Muscle layer of colon (tissue), 2 donors: ENCODE measurements at regions not wholly inside any gene's neighbourhood (a gene's known extent, or its start where the extent isn't known, plus 50 kb on each side); places are given as distances from the start of the nearest gene placed in this dataset.
"Not testable (repeated sequence)": the region's sequence is repeated elsewhere in the genome, so short reads cannot be mapped to it uniquely, and the experiment has no call there.

Experiments
- H3K27ac ChIP-seq: one replicate; pipeline ENCODE4 v1.7.0; 2013; ENCODE audit warnings: low read depth, mild to moderate bottlenecking, low read length, moderate library complexity
- H3K27me3 ChIP-seq, 2 donors: one replicate each; pipeline ENCODE4 v1.7.0; 2013; ENCODE audit warnings: low read length in 2 of 2, mild to moderate bottlenecking in 2 of 2; ENCODE audit not compliant: insufficient read depth in 2 of 2, control insufficient read depth in 1 of 2
- H3K36me3 ChIP-seq: one replicate; pipeline ENCODE4 v1.7.0; 2013; ENCODE audit warnings: mild to moderate bottlenecking, low read length; ENCODE audit not compliant: insufficient read depth
- H3K4me1 ChIP-seq: one replicate; pipeline ENCODE4 v1.7.0; 2013; ENCODE audit warnings: mild to moderate bottlenecking, low read length; ENCODE audit not compliant: insufficient read depth
- H3K4me3 ChIP-seq, 2 donors: one replicate each; pipeline ENCODE4 v1.7.0; 2013; ENCODE audit warnings: low read length in 2 of 2, low read depth in 1 of 2, mild to moderate bottlenecking in 1 of 2, moderate library complexity in 1 of 2
- H3K9ac ChIP-seq: one replicate; pipeline ENCODE4 v1.7.0; 2013; ENCODE audit warnings: low read length
- H3K9me3 ChIP-seq: one replicate; pipeline ENCODE4 v1.7.0; 2013; ENCODE audit warnings: mild to moderate bottlenecking, low read length
- donor health status: abdominal sarcoma.
- donor health status: Adenocarcinoma of cecum.

DNA sequence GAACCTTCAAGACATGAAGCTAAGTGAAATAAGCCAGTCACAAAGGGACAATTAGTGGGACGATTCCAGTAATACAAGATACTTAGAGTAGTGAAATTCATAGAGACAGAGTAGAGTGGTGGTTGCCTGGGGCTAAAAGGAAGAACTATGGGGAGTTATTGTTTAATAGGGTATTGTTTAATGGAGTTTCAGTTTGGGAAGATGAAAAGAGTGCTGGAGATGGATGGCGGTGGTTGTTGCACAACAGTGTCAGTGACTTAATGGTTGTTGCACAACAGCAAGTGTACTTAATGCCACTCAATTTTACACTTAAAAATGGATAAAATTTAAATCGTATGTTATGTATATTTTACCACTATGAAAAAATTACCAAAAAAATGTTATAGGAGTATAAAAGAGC, 209.7 kb upstream of the TENT5A start:
- no peaks in the 10 kb centered on the region for H3K27me3 ChIP-seq
- H3K36me3 ChIP-seq: no peaks in the 10 kb centered on the region
- no peaks in the 10 kb centered on the region for H3K9me3 ChIP-seq
- H3K27ac ChIP-seq: no peak overlapping the region
- no peak overlapping the region for H3K9ac ChIP-seq
- no peak overlapping the region for H3K4me3 ChIP-seq
- H3K4me1 ChIP-seq: no peaks in the 10 kb centered on the region

DNA sequence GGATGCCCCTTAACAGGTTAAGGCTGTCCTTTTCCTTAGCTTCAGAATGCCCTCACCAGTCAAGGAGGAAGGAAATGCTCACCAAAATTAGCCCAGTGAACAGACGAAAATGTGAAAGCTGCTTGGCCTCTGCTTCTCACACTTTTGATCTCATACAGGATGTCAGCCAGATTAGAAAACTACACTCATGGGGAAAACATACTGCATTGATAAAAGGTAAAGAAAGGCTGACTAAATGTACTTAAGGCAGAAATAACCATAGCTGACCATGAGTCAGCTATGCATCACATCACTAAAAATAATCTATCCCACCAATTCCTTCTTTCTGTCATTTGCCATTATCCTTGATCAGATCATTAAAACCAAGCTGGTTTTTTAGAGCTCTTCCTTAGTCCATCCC, 198.4 kb upstream of the TENT5A start:
- H3K4me1 ChIP-seq: no peaks in the 10 kb centered on the region
- no peak overlapping the region for H3K27ac ChIP-seq
- H3K9me3 ChIP-seq: no peaks in the 10 kb centered on the region
- no peak overlapping the region for H3K9ac ChIP-seq
- H3K27me3 ChIP-seq: no peaks in the 10 kb centered on the region
- H3K36me3 ChIP-seq: no peaks in the 10 kb centered on the region
- no peak overlapping the region for H3K4me3 ChIP-seq

GRCh38 chr6:81948861-81949260, 196.4 kb upstream of the TENT5A start:
- Histone ChIP-seq H3K27me3 (no peaks in the 10 kb centered on the region), H3K27ac (no peak overlapping the region), H3K9me3 (no peaks in the 10 kb centered on the region), H3K4me3 (no peak overlapping the region), H3K4me1 (no peaks in the 10 kb centered on the region), H3K36me3 (no peaks in the 10 kb centered on the region), H3K9ac (no peak overlapping the region)

DNA sequence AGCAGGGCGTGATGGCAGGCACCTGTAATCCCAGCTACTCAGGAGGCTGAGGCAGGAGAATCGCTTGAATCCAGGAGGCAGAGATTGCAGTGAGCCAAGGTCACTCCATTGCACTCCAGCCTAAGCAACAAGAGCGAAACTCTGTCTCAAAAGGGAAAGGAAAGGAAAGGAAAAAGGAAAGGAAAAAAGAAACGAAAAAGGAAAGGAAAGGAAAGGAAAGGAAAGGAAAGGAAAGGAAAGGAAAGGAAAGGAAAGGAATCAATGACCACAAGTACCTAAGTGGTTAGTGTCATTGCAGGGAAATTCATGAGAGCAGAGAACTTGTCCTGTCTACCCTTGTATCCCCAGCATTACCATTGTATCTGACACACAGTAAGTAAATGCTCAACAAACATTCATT, 195.7 kb upstream of the TENT5A start:
- not testable (repeated sequence) for H3K9me3 ChIP-seq, H3K27me3 ChIP-seq, H3K27ac ChIP-seq, H3K36me3 ChIP-seq, H3K4me1 ChIP-seq, H3K9ac ChIP-seq, H3K4me3 ChIP-seq

DNA sequence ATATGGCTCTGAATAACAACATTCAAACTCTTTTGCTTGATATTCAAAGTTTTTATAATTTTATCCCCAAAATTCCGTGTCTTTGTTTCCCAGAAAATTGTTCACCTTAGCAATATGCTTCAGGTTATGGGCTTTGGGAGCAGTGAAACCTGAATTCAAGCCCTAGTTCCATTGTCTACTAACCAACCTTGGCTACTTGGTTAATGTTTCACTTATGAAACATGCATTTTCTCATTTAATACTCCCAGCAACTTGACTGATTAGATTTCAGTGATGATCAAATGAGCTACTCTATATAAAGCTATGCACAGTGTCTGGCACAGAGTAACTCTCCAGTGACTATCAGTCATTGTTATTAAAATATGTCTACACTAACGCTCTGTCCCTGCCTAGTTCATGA, 192.2 kb upstream of the TENT5A start:
- no peaks in the 10 kb centered on the region for H3K36me3 ChIP-seq

DNA sequence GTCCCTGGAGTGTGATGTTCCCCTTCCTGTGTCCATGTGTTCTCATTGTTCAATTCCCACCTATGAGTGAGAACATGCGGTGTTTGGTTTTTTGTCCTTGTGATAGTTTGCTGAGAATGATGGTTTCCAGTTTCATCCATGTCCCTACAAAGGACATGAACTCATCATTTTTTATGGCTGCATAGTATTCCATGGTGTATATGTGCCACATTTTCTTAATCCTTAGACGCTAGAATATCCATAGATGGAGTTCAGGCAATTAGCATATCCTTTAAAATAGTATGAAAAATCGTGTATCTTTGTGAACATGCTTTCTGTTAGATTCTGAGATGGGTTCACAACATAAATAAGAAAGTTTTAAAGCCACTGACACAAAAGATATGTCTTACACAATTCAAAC, 190.4 kb upstream of the TENT5A start:
- not testable (repeated sequence) for H3K9me3 ChIP-seq, H3K36me3 ChIP-seq, H3K9ac ChIP-seq, H3K27me3 ChIP-seq, H3K27ac ChIP-seq, H3K4me3 ChIP-seq
- H3K4me1 ChIP-seq: peaks cover 20% of the 10 kb centered on the region

More for the DNA sequence above, 192.2 kb upstream of the TENT5A start:
- Histone ChIP-seq H3K4me3 (no peak overlapping the region), H3K27ac (no peak overlapping the region), H3K4me1 (peaks cover 20% of the 10 kb centered on the region), H3K9me3 (no peaks in the 10 kb centered on the region), H3K9ac (no peak overlapping the region), H3K27me3 (no peaks in the 10 kb centered on the region)

DNA sequence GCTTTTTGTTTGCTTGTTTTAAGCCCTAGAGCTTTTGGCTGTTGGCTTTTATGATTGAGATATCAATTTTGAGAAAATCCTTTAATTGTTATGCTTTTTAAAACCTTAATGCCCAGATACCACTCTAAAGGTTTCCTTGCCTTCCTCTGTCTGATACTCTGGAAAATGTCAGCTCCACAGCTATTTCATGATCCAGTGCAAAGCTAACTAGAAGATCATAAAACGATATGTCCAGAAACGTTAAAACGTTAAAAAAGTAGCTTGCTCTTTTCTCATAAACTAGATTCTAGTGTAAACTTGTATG, 189.5 kb upstream of the TENT5A start:
- no peaks in the 10 kb centered on the region for H3K9me3 ChIP-seq
- no peak overlapping the region for H3K27ac ChIP-seq
- no peak overlapping the region for H3K4me3 ChIP-seq
- peaks cover 20% of the 10 kb centered on the region for H3K4me1 ChIP-seq
- no peak overlapping the region for H3K9ac ChIP-seq
- no peaks in the 10 kb centered on the region for H3K36me3 ChIP-seq
- H3K27me3 ChIP-seq: no peaks in the 10 kb centered on the region

DNA sequence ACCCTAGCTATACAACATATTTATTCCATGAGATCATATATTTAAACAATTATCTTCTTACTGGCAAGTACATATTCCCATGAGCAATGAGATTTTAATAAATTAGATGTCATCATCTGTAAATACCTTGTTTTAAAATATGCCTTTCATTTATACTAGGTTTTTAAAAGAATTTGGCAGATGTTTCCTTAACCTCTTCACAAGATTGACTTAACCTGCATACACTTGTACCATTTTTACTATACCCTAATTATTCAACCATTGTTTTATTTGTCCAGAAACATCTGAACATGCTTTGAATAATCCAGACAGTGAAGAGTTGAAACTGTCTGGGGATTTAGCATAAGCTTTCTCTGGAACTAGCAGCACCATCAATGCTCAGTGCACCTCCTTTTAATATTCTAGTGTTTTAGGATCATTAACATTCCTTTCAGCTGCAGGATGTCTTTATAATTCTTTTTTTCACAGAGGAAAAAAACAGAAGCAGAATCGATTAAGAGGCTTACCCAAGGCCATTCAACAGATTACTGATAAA, 188.0 kb upstream of the TENT5A start:
- H3K27me3 ChIP-seq: no peaks in the 10 kb centered on the region
- H3K4me1 ChIP-seq: peaks cover 20% of the 10 kb centered on the region
- no peak overlapping the region for H3K27ac ChIP-seq
- no peaks in the 10 kb centered on the region for H3K9me3 ChIP-seq
- no peak overlapping the region for H3K4me3 ChIP-seq
- H3K9ac ChIP-seq: no peak overlapping the region
- no peaks in the 10 kb centered on the region for H3K36me3 ChIP-seq

GRCh38 chr6:81939766-81940165, 187.3 kb upstream of the TENT5A start:
- no peaks in the 10 kb centered on the region for H3K36me3 ChIP-seq
- no peak overlapping the region for H3K27ac ChIP-seq
- no peaks in the 10 kb centered on the region for H3K27me3 ChIP-seq
- H3K4me3 ChIP-seq: no peak overlapping the region
- H3K4me1 ChIP-seq: peaks cover 20% of the 10 kb centered on the region
- no peak overlapping the region for H3K9ac ChIP-seq
- H3K9me3 ChIP-seq: no peaks in the 10 kb centered on the region

GRCh38 chr6:81938991-81939732, 186.7 kb upstream of the TENT5A start:
- Histone ChIP-seq H3K27ac (no peak overlapping the region), H3K27me3 (no peaks in the 10 kb centered on the region), H3K9me3 (no peaks in the 10 kb centered on the region), H3K9ac (no peak overlapping the region), H3K4me1 (peaks cover 20% of the 10 kb centered on the region), H3K36me3 (no peaks in the 10 kb centered on the region), H3K4me3 (no peak overlapping the region)

GRCh38 chr6:81938014-81938856, 185.8 kb upstream of the TENT5A start:
- no peak overlapping the region for H3K4me3 ChIP-seq
- H3K4me1 ChIP-seq: peaks cover 20% of the 10 kb centered on the region
- H3K9me3 ChIP-seq: no peaks in the 10 kb centered on the region
- H3K27me3 ChIP-seq: no peaks in the 10 kb centered on the region
- H3K9ac ChIP-seq: no peak overlapping the region
- no peaks in the 10 kb centered on the region for H3K36me3 ChIP-seq
- H3K27ac ChIP-seq: no peak overlapping the region
